HG02885 (cell line): ENCODE measurements at regions not wholly inside any gene's neighbourhood (a gene's known extent, or its start where the extent isn't known, plus 50 kb on each side); places are given as distances from the start of the nearest gene placed in this dataset.

Experiments used
- ATAC-seq: cut with Tn5 transposase; IDR thresholded peaks from one replicate; pipeline ENCODE4 v1.9.1; 2021; ENCODE audit warnings: mild to moderate bottlenecking; ENCODE audit not compliant: unreplicated experiment, poor library complexity

- ATAC-seq, result no peak
Measured at GRCh38 chr3:168425936-168426595, 330.3 kb upstream of the GOLIM4 start.

GRCh38 chr3:168424059-168424734 is 328.5 kb upstream of the GOLIM4 start:
- ATAC-seq, result no peak

- ATAC-seq, result no peak
Measured at GRCh38 chr3:168422843-168423242, 327.1 kb upstream of the GOLIM4 start.

GRCh38 chr3:168419091-168419490 is 323.4 kb upstream of the GOLIM4 start:
- no peak for ATAC-seq

GRCh38 chr3:168417016-168417415 is 321.3 kb upstream of the GOLIM4 start:
- no peak for ATAC-seq

- ATAC-seq, result no peak
Measured at GRCh38 chr3:168416446-168416845, 320.7 kb upstream of the GOLIM4 start.

- ATAC-seq, result peak; percentile 59
Measured at GRCh38 chr3:168414149-168414548, 318.4 kb upstream of the GOLIM4 start.

- ATAC-seq, result no peak
Measured at GRCh38 chr3:168407381-168407780, 311.7 kb upstream of the GOLIM4 start.

GRCh38 chr3:168405288-168405687 is 309.6 kb upstream of the GOLIM4 start:
- ATAC-seq, result no peak

GRCh38 chr3:168398371-168399025 is 302.8 kb upstream of the GOLIM4 start:
- ATAC-seq, result no peak

GRCh38 chr3:168396861-168397260 is 301.1 kb upstream of the GOLIM4 start:
- no peak for ATAC-seq

GRCh38 chr3:168395551-168395950 is 299.8 kb upstream of the GOLIM4 start:
- ATAC-seq, result no peak

- ATAC-seq, result no peak
Measured at GRCh38 chr3:168394439-168394838, 298.7 kb upstream of the GOLIM4 start.

- no peak for ATAC-seq
Measured at GRCh38 chr3:168386301-168386700, 290.6 kb upstream of the GOLIM4 start.

GRCh38 chr3:168384990-168385389 is 289.3 kb upstream of the GOLIM4 start:
- no peak for ATAC-seq

GRCh38 chr3:168383573-168383972 is 287.8 kb upstream of the GOLIM4 start:
- ATAC-seq, result no peak

GRCh38 chr3:168371846-168372245 is 276.1 kb upstream of the GOLIM4 start:
- no peak for ATAC-seq

- ATAC-seq, result no peak
Measured at GRCh38 chr3:168364967-168365366, 269.2 kb upstream of the GOLIM4 start.

- ATAC-seq, result no peak
Measured at GRCh38 chr3:168362661-168363247, 267.0 kb upstream of the GOLIM4 start.

GRCh38 chr3:168362156-168362555 is 266.4 kb upstream of the GOLIM4 start:
- no peak for ATAC-seq

GRCh38 chr3:168360993-168361392 is 265.3 kb upstream of the GOLIM4 start:
- no peak for ATAC-seq
